ENCODE measurements at regions not wholly inside any gene's neighbourhood (a gene's known extent, or its start where the extent isn't known, plus 50 kb on each side); places are given as distances from the start of the nearest gene placed in this dataset.

DNA sequence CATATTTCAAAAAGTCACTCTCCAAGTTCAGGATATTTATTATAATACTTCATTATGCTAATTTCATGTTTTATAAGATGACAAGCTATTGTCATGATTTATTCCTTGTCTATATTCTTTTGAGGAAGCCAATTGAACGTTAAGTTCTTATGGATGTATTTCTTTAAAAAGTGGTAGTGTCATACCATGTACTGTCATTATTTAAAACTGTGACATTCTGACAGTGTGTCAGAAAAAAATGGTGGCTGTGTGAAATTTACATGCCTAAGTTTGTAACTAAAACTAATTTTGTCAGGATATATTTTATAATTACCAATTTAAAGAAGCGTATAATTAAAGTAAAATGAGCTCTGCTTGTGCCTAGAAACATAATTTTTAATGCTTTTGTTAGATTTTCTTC, 158.9 kb upstream of the HDAC9 start:
- CTCF ChIA-PET: no interaction called here
- DNase-seq (ENCODE audit: extremely low spot score): no peak

DNA sequence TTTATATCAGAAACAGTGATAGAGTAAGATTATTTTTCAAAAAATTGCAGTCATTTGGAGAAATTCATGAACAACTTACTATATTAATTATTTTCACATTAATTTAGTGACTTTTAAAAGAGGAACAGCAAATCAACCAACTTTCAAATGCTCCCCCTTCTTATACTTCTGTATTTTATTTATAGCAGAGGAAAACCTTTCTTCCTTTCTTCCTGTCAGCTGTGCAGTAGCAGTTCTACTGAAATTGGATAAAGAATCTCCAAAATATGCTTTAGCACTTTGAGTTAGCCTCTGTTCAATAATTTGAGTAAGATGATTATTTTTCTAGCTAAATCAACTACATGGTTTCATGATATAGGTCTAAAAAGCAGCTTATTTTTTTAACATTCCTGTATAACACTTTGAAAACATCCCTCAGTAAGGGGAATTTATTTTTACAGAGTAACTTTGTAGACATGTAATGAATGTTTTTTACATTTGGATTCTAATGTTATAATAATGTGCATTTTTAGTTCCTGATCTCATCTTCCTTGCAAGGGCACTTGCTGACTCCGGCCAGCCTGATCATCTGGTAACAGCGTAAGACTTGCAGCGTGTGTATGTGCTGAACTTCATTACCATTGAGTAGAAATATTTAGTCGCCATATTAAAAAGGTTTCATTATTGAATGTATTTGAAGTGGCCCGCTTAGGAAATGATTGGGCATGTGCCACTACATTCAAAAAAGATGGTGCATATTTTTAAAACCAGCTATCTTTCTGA, 158.3 kb upstream of the HDAC9 start:
- TF ChIP-seq SP1 (IDR thresholded peaks at IDR 0.05) (no peak), FOXM1 (IDR thresholded peaks at IDR 0.05; ENCODE audit: borderline replicate concordance) (no peak), FOXK2 (IDR thresholded peaks at IDR 0.05) (no peak), LEF1 (IDR thresholded peaks at IDR 0.05; ENCODE audit: borderline replicate concordance) (no peak), L3MBTL2 (conservative IDR thresholded peaks at IDR 0.05) (no peak), BHLHE40 (IDR thresholded peaks at IDR 0.05; ENCODE audit: borderline replicate concordance) (no peak)
- ChIA-PET POLR2A (no interaction called here), CTCF (interaction anchor here (0.5 kb wide), 1 partner anchor 21 kb away, joined by 3 read pairs; no protein-coding TSS in a partner anchor)
- no peak for DNase-seq (ENCODE audit: extremely low spot score)

More for the DNA sequence above, 158.9 kb upstream of the HDAC9 start:
- POLR2A ChIA-PET: no interaction called here
- no peak for TF ChIP-seq NFRKB (IDR thresholded peaks at IDR 0.05)
- no peak for TF ChIP-seq LEF1 (IDR thresholded peaks at IDR 0.05; ENCODE audit: borderline replicate concordance)
- no peak for TF ChIP-seq ELF4 (IDR thresholded peaks at IDR 0.05)
- TF ChIP-seq L3MBTL2 (conservative IDR thresholded peaks at IDR 0.05): no peak
- TF ChIP-seq CTBP1 (IDR thresholded peaks at IDR 0.05; ENCODE audit: borderline replicate concordance): no peak
- TF ChIP-seq SUZ12 (IDR thresholded peaks at IDR 0.05): no peak
- TF ChIP-seq TARDBP (IDR thresholded peaks at IDR 0.05): no peak
- TF ChIP-seq, protein P1, sequence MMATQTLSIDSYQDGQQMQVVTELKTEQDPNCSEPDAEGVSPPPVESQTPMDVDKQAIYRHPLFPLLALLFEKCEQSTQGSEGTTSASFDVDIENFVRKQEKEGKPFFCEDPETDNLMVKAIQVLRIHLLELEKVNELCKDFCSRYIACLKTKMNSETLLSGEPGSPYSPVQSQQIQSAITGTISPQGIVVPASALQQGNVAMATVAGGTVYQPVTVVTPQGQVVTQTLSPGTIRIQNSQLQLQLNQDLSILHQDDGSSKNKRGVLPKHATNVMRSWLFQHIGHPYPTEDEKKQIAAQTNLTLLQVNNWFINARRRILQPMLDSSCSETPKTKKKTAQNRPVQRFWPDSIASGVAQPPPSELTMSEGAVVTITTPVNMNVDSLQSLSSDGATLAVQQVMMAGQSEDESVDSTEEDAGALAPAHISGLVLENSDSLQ (IDR thresholded peaks at IDR 0.05): no peak
- no peak for TF ChIP-seq ARNT (IDR thresholded peaks at IDR 0.05)
- TF ChIP-seq HDGF (IDR thresholded peaks at IDR 0.05; ENCODE audit: borderline replicate concordance): no peak
- no peak for TF ChIP-seq FOXM1 (IDR thresholded peaks at IDR 0.05; ENCODE audit: borderline replicate concordance)
- TF ChIP-seq FOXA1 (IDR thresholded peaks at IDR 0.05): no peak
- no peak for TF ChIP-seq FOXK2 (IDR thresholded peaks at IDR 0.05)
- no peak for TF ChIP-seq SP1 (IDR thresholded peaks at IDR 0.05)
- TF ChIP-seq BHLHE40 (IDR thresholded peaks at IDR 0.05; ENCODE audit: borderline replicate concordance): no peak
- no peak for TF ChIP-seq ZNF384 (IDR thresholded peaks at IDR 0.05)

DNA sequence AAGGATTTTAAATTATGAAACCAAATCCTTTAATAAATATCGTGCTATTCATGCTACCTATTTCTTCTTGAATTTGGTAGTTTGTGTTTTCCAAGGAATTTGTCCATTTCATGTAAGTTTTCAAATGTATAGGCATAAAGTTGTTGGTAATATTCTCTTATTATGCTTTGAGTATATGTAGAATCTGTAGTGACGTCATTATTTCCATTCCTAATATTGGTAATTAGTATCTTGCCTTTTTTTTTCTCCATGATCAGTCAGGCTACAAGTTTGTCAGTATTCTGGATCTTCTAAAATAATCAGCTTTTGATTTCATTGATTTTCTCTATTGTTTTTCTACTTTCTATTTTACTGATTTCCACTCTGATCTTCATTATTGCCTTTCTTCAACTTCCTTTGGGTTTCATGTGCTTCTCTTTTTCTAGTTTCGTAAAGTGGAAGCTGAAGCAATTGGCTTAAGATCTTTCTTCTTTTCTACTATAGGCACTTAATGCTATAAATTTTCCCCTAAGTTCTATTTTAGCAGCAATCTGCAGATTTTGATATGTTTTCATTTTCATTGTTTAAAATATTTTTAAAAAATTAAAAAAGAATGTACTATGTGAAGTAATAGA, 156.5 kb upstream of the HDAC9 start:
- TF ChIP-seq ZNF384 (IDR thresholded peaks at IDR 0.05) (no peak), SP1 (IDR thresholded peaks at IDR 0.05) (no peak), LEF1 (IDR thresholded peaks at IDR 0.05; ENCODE audit: borderline replicate concordance) (no peak), ARNT (IDR thresholded peaks at IDR 0.05) (no peak), L3MBTL2 (conservative IDR thresholded peaks at IDR 0.05) (no peak), FOXA1 (IDR thresholded peaks at IDR 0.05) (no peak), CTBP1 (IDR thresholded peaks at IDR 0.05; ENCODE audit: borderline replicate concordance) (no peak), NFRKB (IDR thresholded peaks at IDR 0.05) (no peak), FOXK2 (IDR thresholded peaks at IDR 0.05) (no peak), ELF4 (IDR thresholded peaks at IDR 0.05) (no peak)
- TF ChIP-seq, protein P1 (IDR thresholded peaks at IDR 0.05): no peak
- ChIA-PET POLR2A (no interaction called here), CTCF (no interaction called here)
- no peak for DNase-seq (ENCODE audit: extremely low spot score)

DNA sequence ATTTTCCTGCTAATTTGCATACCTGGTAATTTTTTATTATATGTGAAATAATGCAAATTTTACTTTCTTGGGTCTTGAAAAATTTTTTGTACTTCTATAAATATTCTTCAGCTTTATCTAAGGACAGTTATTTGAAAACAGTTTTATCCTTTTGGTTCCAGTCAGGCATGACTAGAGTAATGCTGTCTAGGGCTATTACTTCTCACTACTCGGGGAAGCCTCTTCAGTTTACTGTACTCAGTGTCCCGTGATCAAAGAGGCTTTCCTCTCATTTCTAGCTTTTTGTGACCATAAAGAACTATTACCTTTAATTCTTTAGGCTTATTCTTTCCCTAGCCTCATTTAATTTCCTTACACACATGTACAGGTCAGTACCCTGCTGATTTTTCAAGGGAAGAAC, 153.8 kb upstream of the HDAC9 start:
- ChIA-PET CTCF (no interaction called here), POLR2A (no interaction called here)
- no peak for TF ChIP-seq FOXA1 (IDR thresholded peaks at IDR 0.05)
- no peak for TF ChIP-seq ZNF384 (IDR thresholded peaks at IDR 0.05)
- no peak for TF ChIP-seq SP1 (IDR thresholded peaks at IDR 0.05)
- DNase-seq (ENCODE audit: extremely low spot score): no peak

DNA sequence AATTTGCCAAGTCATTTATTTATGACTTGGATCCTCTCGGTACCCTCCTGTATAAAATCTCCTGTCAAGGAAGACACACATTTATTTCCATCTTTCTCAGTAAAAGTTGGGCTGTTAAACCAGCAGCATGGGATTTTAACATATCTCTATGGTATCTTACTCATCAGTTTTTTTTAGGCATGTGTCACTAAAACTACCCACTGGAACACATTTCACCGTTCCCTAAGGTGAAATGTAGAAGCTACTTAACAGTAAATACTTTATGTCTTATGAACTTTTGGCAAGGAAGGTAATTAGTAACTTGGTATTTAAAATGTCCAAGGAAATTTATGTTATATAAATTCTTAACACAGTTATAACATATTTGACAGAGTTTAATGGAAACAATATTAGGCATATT, 152.5 kb upstream of the HDAC9 start:
- POLR2A ChIA-PET: no interaction called here

DNA sequence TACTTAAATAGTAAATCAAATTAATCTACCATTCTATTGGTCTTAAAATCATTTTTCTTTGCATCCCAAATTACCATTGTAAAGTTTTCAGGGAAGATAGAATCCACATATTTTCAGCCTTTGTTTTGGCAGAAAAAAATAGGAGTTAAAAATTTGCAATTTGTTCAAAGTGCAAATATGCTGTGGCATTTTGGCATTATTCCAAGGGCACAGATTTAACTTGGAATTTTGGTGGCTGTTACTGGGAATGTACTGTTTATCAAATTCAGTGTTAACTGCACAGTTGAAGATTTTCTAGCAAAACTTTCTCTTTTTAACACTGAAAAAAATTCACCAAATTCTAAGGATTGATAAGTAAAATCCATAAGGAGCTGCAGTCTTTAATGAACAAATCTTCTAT, 151.0 kb upstream of the HDAC9 start:
- POLR2A ChIA-PET: no interaction called here
- DNase-seq (ENCODE audit: extremely low spot score): no peak
- CTCF ChIA-PET: interaction anchor here (1.1 kb wide), 2 partner anchors 129 to 574 kb away, joined by 4 to 6 read pairs; no protein-coding TSS in a partner anchor
- TF ChIP-seq, protein P1 (IDR thresholded peaks at IDR 0.05): no peak
- TF ChIP-seq BHLHE40 (IDR thresholded peaks at IDR 0.05; ENCODE audit: borderline replicate concordance) (no peak), CTBP1 (IDR thresholded peaks at IDR 0.05; ENCODE audit: borderline replicate concordance) (no peak), ARNT (IDR thresholded peaks at IDR 0.05) (no peak), SP1 (IDR thresholded peaks at IDR 0.05) (no peak), FOXA1 (IDR thresholded peaks at IDR 0.05) (no peak), ZNF384 (IDR thresholded peaks at IDR 0.05) (no peak), L3MBTL2 (conservative IDR thresholded peaks at IDR 0.05) (no peak), HDGF (IDR thresholded peaks at IDR 0.05; ENCODE audit: borderline replicate concordance) (no peak), TARDBP (IDR thresholded peaks at IDR 0.05) (no peak), LEF1 (IDR thresholded peaks at IDR 0.05; ENCODE audit: borderline replicate concordance) (no peak), ELF4 (IDR thresholded peaks at IDR 0.05) (no peak)

More for the DNA sequence above, 152.5 kb upstream of the HDAC9 start:
- CTCF ChIA-PET: interaction anchor here (0.6 to 1.3 kb wide), 2 partner anchors 446 to 573 kb away, joined by 3 to 4 read pairs; no protein-coding TSS in a partner anchor
- no peak for DNase-seq (ENCODE audit: extremely low spot score)
- TF ChIP-seq, protein P1 (IDR thresholded peaks at IDR 0.05): no peak
